Activated naive CD8-positive, alpha-beta T cell treated with anti-CD3 and anti-CD28 coated beads, Interleukin-2, amount 10 ng/mL, durations not matched to agents 7 days and 5 days (primary cell): ENCODE measurements at regions not wholly inside any gene's neighbourhood (a gene's known extent, or its start where the extent isn't known, plus 50 kb on each side); places are given as distances from the start of the nearest gene placed in this dataset. TPM values are rescaled to one million over a fixed set of nuclear protein-coding genes. Genes with fewer than 3 reads are reported as not detected.

Experiments
- microRNA-seq: library from miRNA; unstranded; fragments of <30 nt; microRNA quantifications from one replicate; pipeline ENCODE4 v1.2.0, GENCODE V29; 2022

Small RNA genes in the stretch of these regions (microRNA-seq; reads per million reads assigned to microRNA genes)
- gene MIR4290 = not detected
